Kidney glomerular epithelial cell (primary cell): ENCODE measurements at regions not wholly inside any gene's neighbourhood (a gene's known extent, or its start where the extent isn't known, plus 50 kb on each side); places are given as distances from the start of the nearest gene placed in this dataset.
A peak's percentile ranks its signal among the peaks of the same experiment; 100 is the strongest.
"Not testable (repeated sequence)": the region's sequence is repeated elsewhere in the genome, so short reads cannot be mapped to it uniquely, and the experiment has no call there.

Experiments
- DNase-seq: peaks from one replicate; lab custom pipeline; 2025; lab: John Stamatoyannopoulos, UW

DNA sequence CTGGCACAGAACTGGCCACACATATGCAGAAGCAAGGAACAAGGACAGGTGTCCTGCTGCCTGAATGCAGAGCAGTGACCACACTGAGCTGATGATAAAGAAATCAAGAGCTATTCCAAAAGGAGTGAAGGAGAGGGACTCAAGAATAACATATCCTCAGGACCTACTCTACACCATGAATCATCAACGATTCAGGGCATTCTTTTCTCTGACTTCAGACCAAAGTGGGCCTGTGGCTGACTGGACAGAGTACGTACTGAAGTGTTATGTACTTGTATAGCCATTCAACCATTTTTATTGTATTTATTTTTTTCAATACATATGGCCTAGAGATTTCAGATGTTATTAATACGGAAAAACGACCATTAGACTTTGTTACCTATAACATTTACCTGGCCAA, 177.5 kb upstream of the TMTC1 start:
- peak; percentile 52 for DNase-seq

- DNase-seq, result no peak
Measured at GRCh38 chr12:29960122-29960521, 176.4 kb upstream of the TMTC1 start.

- DNase-seq, result no peak
Measured at GRCh38 chr12:29957835-29958234, 174.1 kb upstream of the TMTC1 start.

GRCh38 chr12:29945904-29946303, 162.2 kb upstream of the TMTC1 start:
- no peak for DNase-seq

DNA sequence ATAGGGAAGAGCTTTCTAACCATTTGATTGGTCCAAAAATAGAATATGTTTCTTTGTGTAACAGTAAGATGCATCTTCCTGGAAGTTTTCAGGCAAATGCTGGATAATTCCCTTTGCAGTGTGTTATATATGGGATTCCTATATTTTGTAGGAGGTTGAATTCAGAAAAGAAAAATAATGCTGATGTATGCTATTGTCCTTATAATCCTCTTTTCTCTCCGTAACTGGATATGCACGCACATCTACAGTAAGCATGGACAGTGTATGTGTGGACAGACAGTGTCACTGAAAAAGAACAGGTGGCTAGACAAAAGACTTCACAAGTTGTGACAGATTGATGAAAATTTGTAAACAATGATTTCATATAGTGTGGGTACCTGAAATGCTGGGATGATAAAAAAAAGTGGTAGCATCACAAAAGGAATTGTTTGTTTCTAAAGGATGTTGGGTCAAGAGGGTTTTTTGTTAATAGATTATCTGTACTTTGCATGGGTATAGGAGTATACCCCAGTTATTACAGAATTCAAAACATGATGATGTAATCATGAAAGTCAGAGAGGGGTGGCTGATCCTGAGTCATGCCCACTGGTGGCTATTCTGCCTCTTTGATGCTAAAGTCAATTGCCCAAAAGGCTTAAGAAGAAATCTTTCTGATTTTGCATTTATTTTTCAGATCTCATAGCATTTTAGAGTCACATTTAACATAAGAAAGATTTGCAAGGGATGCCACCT, 160.7 kb upstream of the TMTC1 start:
- no peak for DNase-seq

DNA sequence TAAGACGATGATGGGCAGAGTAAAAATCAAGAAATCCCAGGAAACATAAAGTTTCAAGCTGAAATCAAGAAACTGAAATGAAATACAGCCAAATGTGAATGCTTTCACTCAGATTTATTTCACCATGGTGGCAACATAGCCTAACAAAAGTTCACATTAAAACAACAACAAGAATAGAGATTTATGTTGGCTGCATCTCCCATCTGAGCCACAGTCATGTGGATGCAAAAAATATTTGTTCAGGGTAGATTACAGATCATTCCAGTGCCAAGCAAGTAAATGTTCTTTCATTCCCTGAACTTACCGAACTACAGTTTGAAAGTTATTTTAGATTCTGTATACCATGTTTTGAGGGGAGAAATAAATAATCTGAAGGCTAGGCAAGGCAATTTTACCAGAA, 159.9 kb upstream of the TMTC1 start:
- no peak for DNase-seq

GRCh38 chr12:29940811-29941210, 157.1 kb upstream of the TMTC1 start:
- no peak for DNase-seq

DNA sequence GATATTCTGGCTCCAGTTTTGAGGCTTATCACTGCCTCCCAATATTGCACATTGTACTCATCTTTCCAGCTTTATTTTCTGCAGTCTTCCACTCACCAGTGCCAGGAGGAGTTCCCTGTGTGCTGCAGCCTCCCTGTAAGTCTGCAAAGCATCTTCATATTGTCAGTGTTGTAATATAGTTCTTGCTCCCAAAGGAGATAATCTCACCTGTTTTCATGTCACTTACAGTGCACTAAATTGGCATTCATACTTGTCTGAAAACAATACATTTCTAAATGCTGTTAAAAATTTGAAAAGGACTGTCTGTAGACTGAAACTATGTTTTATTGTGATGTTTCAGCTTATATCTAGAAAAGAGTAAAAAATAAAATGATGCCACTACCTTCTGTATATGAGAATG, 146.8 kb upstream of the TMTC1 start:
- DNase-seq, result no peak

DNA sequence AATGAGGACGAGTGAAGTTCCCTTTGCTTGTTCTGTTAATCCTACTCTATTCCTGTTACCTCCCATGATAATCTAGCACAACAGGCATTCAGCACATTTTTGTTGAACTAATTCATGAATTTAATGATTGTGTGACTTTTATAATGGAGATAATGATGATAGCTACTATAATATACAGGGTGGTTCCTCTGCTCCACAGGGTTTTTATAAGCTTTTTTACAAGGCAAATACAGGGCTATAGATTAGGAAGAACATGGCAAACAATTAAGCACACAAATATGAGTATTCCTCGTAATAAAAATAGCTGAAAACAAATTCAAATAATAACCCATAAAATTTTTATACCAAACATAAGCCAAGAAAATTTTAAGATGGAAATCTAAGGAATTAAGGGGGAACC, 145.6 kb upstream of the TMTC1 start:
- DNase-seq, result no peak

- peak; percentile 3 for DNase-seq
Measured at GRCh38 chr12:29921307-29921706, 137.6 kb upstream of the TMTC1 start.

DNA sequence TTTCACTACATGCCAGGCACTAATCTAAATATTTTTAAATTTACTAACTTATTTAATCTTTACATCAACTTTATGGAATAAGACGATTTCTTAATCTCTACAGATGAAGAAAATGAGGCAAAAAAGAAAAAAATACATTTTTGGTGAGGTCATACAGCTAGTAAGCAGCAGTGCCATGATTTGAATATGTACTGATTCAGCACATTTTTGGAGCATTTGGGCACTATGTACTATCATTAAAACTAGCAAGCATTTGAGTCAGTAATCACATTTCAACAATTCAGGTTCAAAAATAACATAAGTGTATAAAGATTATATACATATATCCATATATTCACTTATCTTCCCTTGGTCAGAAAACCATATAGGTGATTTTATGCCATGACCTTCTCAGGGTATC, 124.4 kb upstream of the TMTC1 start:
- no peak for DNase-seq

GRCh38 chr12:29907461-29907860, 123.7 kb upstream of the TMTC1 start:
- no peak for DNase-seq

DNA sequence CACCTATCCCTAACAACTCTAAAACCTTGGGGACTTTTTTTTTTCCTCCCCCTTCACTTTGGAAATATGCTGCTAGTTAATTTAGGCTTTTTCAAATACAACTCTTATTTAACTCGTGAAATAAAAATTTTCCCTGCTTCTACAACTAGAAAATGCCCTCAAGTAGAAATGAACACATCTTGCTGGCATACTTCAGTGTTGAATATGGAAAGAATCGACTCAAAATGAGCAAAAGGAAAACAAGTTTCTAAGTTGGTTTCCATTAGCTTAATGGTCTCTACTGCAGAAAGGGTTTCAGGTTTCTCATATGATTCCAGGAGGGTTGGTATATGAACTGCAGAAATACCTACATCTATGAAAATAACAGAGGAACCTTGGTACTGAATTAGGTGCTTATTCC, 118.3 kb upstream of the TMTC1 start:
- DNase-seq, result no peak

DNA sequence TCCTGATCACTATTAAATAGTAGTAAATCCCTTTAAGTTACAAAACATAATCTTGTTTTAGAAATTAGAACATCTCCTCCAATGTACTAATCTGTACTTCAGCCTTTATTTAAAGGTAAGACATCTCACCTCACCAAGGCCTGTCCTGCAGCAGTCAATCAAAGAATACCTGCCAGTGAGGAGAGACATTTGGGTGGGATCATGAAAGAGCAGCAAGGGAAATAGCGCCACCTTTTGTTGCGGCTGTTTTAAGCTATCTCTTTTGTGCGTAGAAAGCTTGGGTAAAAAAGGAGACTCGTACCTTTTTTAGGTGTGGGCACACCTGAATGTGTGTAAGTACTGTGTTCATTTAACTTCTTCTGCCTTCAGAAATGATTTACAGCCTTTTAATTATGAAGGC, 117.8 kb upstream of the TMTC1 start:
- DNase-seq, result no peak

DNA sequence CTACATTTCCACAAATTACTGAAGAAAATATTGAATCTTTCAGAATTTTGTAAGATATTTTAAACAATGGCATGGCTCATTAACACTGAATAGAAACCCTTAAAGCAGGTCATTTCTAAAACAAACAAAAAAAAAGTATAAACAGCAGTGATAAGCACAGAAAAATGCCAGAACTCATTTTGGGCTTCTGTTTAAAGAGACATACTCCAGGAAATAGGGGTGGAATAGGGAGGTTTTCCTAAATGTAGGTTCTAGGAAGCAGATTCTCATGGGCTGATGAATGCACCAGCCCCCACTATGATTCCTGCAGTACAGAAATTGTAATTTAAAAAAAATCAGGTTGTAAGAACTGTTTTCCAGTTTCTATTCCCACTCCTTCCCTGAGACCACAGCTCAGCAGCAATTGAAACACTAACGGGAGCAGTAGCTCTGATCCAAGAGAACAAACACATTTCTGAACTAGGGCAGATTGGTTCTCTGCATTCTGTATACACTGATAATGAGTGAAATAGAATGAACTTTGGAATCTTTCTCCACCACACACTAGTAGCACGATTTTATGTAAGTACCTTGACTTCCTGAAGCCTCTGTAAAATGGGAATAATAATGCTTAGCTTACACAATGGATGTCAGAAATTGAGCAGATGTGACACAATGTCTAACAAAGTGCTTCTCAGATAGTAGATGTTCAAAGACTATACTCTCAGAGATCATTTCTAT, 115.6 kb upstream of the TMTC1 start:
- DNase-seq, result no peak

GRCh38 chr12:29895966-29896365, 112.2 kb upstream of the TMTC1 start:
- DNase-seq, result no peak

GRCh38 chr12:29893002-29893401, 109.3 kb upstream of the TMTC1 start:
- DNase-seq, result no peak

GRCh38 chr12:29891792-29892191, 108.0 kb upstream of the TMTC1 start:
- no peak for DNase-seq

DNA sequence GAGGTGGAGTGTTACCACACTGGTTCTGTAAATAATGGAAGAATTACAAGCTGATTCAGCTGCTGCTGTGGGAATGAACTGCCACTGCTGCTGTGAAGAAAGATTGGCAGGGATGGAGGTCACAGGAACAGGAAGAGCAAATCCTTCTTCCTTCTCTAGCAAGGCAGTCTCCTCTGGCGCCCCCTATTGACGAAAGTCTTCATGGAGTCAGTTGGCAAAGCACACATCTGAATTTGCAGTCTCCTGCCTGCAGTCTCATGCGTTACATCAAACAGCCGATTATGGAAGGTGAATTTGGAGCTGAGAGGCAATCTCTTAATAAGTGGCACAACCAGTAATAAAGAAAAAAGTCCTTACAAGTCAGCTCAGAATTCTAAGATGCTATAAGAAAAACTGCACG, 106.0 kb upstream of the TMTC1 start:
- DNase-seq, result peak; percentile 1

GRCh38 chr12:29888777-29889176, 105.0 kb upstream of the TMTC1 start:
- DNase-seq, result no peak

GRCh38 chr12:29884957-29885356, 101.2 kb upstream of the TMTC1 start:
- not testable (repeated sequence) for DNase-seq

- DNase-seq, result no peak
Measured at GRCh38 chr12:29883941-29884554, 100.3 kb upstream of the TMTC1 start.

- DNase-seq, result no peak
Measured at GRCh38 chr12:29883525-29883924, 99.8 kb upstream of the TMTC1 start.
